ENCODE measurements at regions not wholly inside any gene's neighbourhood (a gene's known extent, or its start where the extent isn't known, plus 50 kb on each side); places are given as distances from the start of the nearest gene placed in this dataset.

GRCh38 chr10:55330486-55330885 lies 529.5 kb upstream of the PCDH15 start:
- 62 to 68% methylated on average over 1 of the region's 1 CpG for WGBS, 2 donors
- Histone ChIP-seq H3K4me1 (no peaks in the 10 kb centered on the region), H3K9me3 (no peaks in the 10 kb centered on the region), H3K4me3 (no peak overlapping the region), H3K36me3 (no peaks in the 10 kb centered on the region), H3K27ac (no peak overlapping the region), H3K27me3 (no peaks in the 10 kb centered on the region)
- intact Hi-C loops (cut with DNase I), result no loop called here
- no peak for DNase-seq
- TF ChIP-seq POLR2A (IDR thresholded peaks at IDR 0.05), result no peak
- TF ChIP-seq CTCF (IDR thresholded peaks at IDR 0.05), result no peak

- H3K27ac ChIP-seq, result no peak overlapping the region
- no peaks in the 10 kb centered on the region for H3K36me3 ChIP-seq
- intact Hi-C loops (cut with DNase I), result no loop called here
- H3K4me1 ChIP-seq, result no peaks in the 10 kb centered on the region
- DNase-seq, result no peak
- no peak for TF ChIP-seq CTCF (IDR thresholded peaks at IDR 0.05)
- TF ChIP-seq POLR2A (IDR thresholded peaks at IDR 0.05), result no peak
- no peaks in the 10 kb centered on the region for H3K9me3 ChIP-seq
- H3K27me3 ChIP-seq, result no peaks in the 10 kb centered on the region
- H3K4me3 ChIP-seq, result no peak overlapping the region
Measured at GRCh38 chr10:55329796-55330195, 528.8 kb upstream of the PCDH15 start.

- H3K36me3 ChIP-seq, result no peaks in the 10 kb centered on the region
- no peaks in the 10 kb centered on the region for H3K4me1 ChIP-seq
- no peak overlapping the region for H3K27ac ChIP-seq
- intact Hi-C loops (cut with DNase I), result no loop called here
- H3K27me3 ChIP-seq, result no peaks in the 10 kb centered on the region
- TF ChIP-seq CTCF (IDR thresholded peaks at IDR 0.05) (no peak), POLR2A (IDR thresholded peaks at IDR 0.05) (no peak)
- no peak overlapping the region for H3K4me3 ChIP-seq
- no peak for DNase-seq
- no peaks in the 10 kb centered on the region for H3K9me3 ChIP-seq
- WGBS, 2 donors, result 75% methylated on average over 2 of the region's 2 CpGs; no CpG with 5 or more reads in 1 of the 2 donors
Measured at GRCh38 chr10:55320187-55320700, 519.2 kb upstream of the PCDH15 start.

- no peak for DNase-seq
- Histone ChIP-seq H3K4me3 (no peak overlapping the region), H3K27me3 (no peaks in the 10 kb centered on the region), H3K4me1 (no peaks in the 10 kb centered on the region), H3K36me3 (no peaks in the 10 kb centered on the region), H3K9me3 (no peaks in the 10 kb centered on the region), H3K27ac (no peak overlapping the region)
- intact Hi-C loops (cut with DNase I), result no loop called here
- TF ChIP-seq POLR2A (IDR thresholded peaks at IDR 0.05), result no peak
- TF ChIP-seq CTCF (IDR thresholded peaks at IDR 0.05), result no peak
- WGBS, 2 donors, result 39 to 51% methylated on average over 4 of the region's 4 CpGs
Measured at GRCh38 chr10:55311848-55312635, 511.0 kb upstream of the PCDH15 start.

GRCh38 chr10:55310143-55310542 lies 509.1 kb upstream of the PCDH15 start:
- no peak for DNase-seq
- H3K36me3 ChIP-seq, result no peaks in the 10 kb centered on the region
- no peaks in the 10 kb centered on the region for H3K27me3 ChIP-seq
- H3K4me3 ChIP-seq, result no peak overlapping the region
- no peaks in the 10 kb centered on the region for H3K4me1 ChIP-seq
- no peak overlapping the region for H3K27ac ChIP-seq
- 70 to 85% methylated on average over 1 of the region's 1 CpG for WGBS, 2 donors
- intact Hi-C loops (cut with DNase I), result no loop called here
- no peaks in the 10 kb centered on the region for H3K9me3 ChIP-seq
- TF ChIP-seq CTCF (IDR thresholded peaks at IDR 0.05), result no peak
- no peak for TF ChIP-seq POLR2A (IDR thresholded peaks at IDR 0.05)

Measured in esophagus squamous epithelium (tissue), 5 donors.